G401.6 (cell line): ENCODE measurements at regions not wholly inside any gene's neighbourhood (a gene's known extent, or its start where the extent isn't known, plus 50 kb on each side); places are given as distances from the start of the nearest gene placed in this dataset.

Source experiments
- FAIRE-seq: peaks from 2 replicates; lab custom pipeline; 2012; peaks lifted over from hg19 to GRCh38; lab: Jason Lieb, UNC

GRCh38 chr5:89988129-89988810, 421.3 kb downstream of the CETN3 start:
- FAIRE-seq, result no peak

- FAIRE-seq, result no peak
Observed at GRCh38 chr5:89983216-89983615, 426.3 kb downstream of the CETN3 start.

- FAIRE-seq, result no peak
Observed at GRCh38 chr5:89981878-89982773, 427.4 kb downstream of the CETN3 start.

- no peak for FAIRE-seq
Observed at GRCh38 chr5:89981021-89981420, 428.5 kb downstream of the CETN3 start.

- no peak for FAIRE-seq
Observed at GRCh38 chr5:89973516-89973915, 436.0 kb downstream of the CETN3 start.

GRCh38 chr5:89972901-89973300, 436.7 kb downstream of the CETN3 start:
- FAIRE-seq, result no peak

- FAIRE-seq, result no peak
Observed at GRCh38 chr5:89968958-89969381, 440.6 kb downstream of the CETN3 start.

GRCh38 chr5:89967771-89968444, 441.6 kb downstream of the CETN3 start:
- no peak for FAIRE-seq

GRCh38 chr5:89956838-89957237, 452.7 kb downstream of the CETN3 start:
- FAIRE-seq, result no peak

- no peak for FAIRE-seq
Observed at GRCh38 chr5:89954916-89955315, 454.6 kb downstream of the CETN3 start.

- FAIRE-seq, result no peak
Observed at GRCh38 chr5:89951876-89952275, 457.7 kb downstream of the CETN3 start.

- FAIRE-seq, result no peak
Observed at GRCh38 chr5:89950234-89950633, 459.3 kb downstream of the CETN3 start.

- FAIRE-seq, result no peak
Observed at GRCh38 chr5:89948977-89949376, 460.6 kb downstream of the CETN3 start.

GRCh38 chr5:89946916-89947315, 462.6 kb downstream of the CETN3 start:
- FAIRE-seq, result no peak

- FAIRE-seq, result no peak
Observed at GRCh38 chr5:89946508-89946907, 463.0 kb downstream of the CETN3 start.

- no peak for FAIRE-seq
Observed at GRCh38 chr5:89942171-89942570, 467.4 kb downstream of the CETN3 start.

- no peak for FAIRE-seq
Observed at GRCh38 chr5:89936576-89936975, 473.0 kb downstream of the CETN3 start.

GRCh38 chr5:89934069-89934468, 475.5 kb downstream of the CETN3 start:
- FAIRE-seq, result no peak

GRCh38 chr5:89932771-89933181, 476.8 kb downstream of the CETN3 start:
- FAIRE-seq, result no peak

- no peak for FAIRE-seq
Observed at GRCh38 chr5:89930591-89931392, 478.8 kb downstream of the CETN3 start.

- no peak for FAIRE-seq
Observed at GRCh38 chr5:89929834-89930233, 479.7 kb downstream of the CETN3 start.

GRCh38 chr5:89929173-89929572, 480.4 kb downstream of the CETN3 start:
- no peak for FAIRE-seq
